ENCODE measurements at regions not wholly inside any gene's neighbourhood (a gene's known extent, or its start where the extent isn't known, plus 50 kb on each side); places are given as distances from the start of the nearest gene placed in this dataset.
"Not testable (repeated sequence)": the region's sequence is repeated elsewhere in the genome, so short reads cannot be mapped to it uniquely, and the experiment has no call there.

DNA sequence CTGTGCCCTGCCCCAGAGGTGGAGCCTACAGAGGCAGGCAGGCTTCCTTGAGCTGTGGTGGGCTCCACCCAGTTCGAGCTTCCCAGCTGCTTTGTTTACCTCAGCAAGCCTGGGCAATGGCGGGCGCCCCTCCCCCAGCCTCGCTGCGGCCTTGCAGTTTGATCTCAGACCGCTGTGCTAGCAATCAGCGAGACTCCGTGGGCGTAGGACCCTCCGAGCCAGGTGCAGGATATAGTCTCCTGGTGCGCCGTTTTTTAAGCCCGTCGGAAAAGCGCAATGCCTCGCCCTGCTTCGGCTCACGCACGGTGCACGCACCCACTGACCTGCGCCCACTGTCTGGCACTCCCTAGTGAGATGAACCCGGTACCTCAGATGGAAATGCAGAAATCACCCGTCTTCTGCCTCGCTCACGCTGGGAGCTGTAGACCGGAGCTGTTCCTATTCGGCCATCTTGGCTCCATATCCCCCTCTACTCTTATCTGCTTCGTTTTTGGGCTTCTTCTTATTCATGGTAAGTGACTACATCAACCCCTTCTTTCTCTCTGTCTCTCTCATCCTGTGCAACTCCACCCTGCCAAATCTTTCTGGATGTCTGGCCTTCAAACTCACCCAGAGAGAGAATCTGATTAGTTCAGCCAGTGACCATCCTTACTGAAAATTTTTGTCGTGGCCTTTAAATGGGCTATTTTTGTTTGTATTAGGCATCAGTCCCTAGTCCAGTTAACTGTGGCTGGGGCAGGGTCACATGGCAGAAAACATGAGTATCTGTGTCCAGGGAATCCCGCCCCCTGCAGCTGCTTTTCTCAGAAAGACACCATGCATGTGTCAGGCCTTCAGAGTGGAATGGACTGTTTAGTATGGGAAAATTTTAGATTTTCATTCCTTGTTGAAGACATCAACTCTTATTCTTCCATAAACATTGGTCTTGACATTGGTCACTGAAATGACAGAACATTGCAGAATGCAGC is 204.6 kb downstream of the TMEM167A start:
- H2BK15ac ChIP-seq (ENCODE audit: low read length); H3K27me3 ChIP-seq (replicated peaks in 1 of 4; ENCODE audit: control insufficient read depth in 3 of 4, extremely low read depth in 1 of 4, insufficient read depth in 3 of 4, low read length in 3 of 4); H4K20me1 ChIP-seq (replicated peaks in 1 of 2; ENCODE audit: control insufficient read depth in 1 of 2, insufficient read depth in 2 of 2, low read length in 2 of 2); H4K91ac ChIP-seq (replicated peaks; ENCODE audit: insufficient read length, low read length); DNase-seq (ENCODE audit: low read depth in 1 of 2, low spot score in 2 of 2); H3K23me2 ChIP-seq (ENCODE audit: low read depth, low read length); H3K36me3 ChIP-seq (ENCODE audit: control insufficient read depth in 2 of 4, insufficient read depth in 4 of 4, low read length in 3 of 4); H3K9me3 ChIP-seq (ENCODE audit: insufficient read depth in 2 of 2, low read depth in 1 of 2, low read length in 1 of 2); H4K8ac ChIP-seq (ENCODE audit: extremely low read depth, insufficient read depth, low read length); H3K27ac ChIP-seq (ENCODE audit: low read depth, low read length); H3K14ac ChIP-seq (ENCODE audit: insufficient read length); H3K4me1 ChIP-seq (replicated peaks in 1 of 4; ENCODE audit: control insufficient read depth in 3 of 4, insufficient read depth in 4 of 4, low read length in 3 of 4); H3K79me2 ChIP-seq (ENCODE audit: control insufficient read depth in 1 of 2, insufficient read depth in 2 of 2, low read length in 2 of 2); H3K23ac ChIP-seq (ENCODE audit: insufficient read length); H2BK120ac ChIP-seq (replicated peaks; ENCODE audit: low read depth, low read length); H3K79me1 ChIP-seq (ENCODE audit: low read depth, low read length); H4K5ac ChIP-seq (ENCODE audit: insufficient read length, low read depth, low read length); H3K9ac ChIP-seq (replicated peaks in 1 of 4; ENCODE audit: extremely low read depth in 1 of 4, low read depth in 3 of 4, low read length in 3 of 4); H3K56ac ChIP-seq (replicated peaks; ENCODE audit: insufficient read length, low read depth, low read length): not testable (repeated sequence)
- peak overlapping the region; percentile 5 to 47; a peak in 3 of 4 replicates for H3K4me2 ChIP-seq (ENCODE audit: insufficient read depth in 1 of 2, low read depth in 2 of 2, low read length in 2 of 2)
- WGBS, 2 experiments (ENCODE audit: extremely low coverage in 1 of 2, insufficient coverage in 1 of 2, insufficient read length in 1 of 2, insufficient replicate concordance in 2 of 2, low coverage in 1 of 2, low lambda C conversion rate in 2 of 2, missing lambda C conversion rate in 1 of 2), result 87% methylated on average over 24 of the region's 30 CpGs; no CpG with 5 or more reads in 1 of the 2 experiments
- H3K4me3 ChIP-seq (ENCODE audit: extremely low read depth in 1 of 4, insufficient read depth in 2 of 4, low read depth in 3 of 4, low read length in 4 of 4), result 0 out of 8 replicates have a peak overlapping the region, but pooled peaks of 1 of the 4 experiments have one; percentile 21
- POLR2A ChIA-PET (ENCODE audit: partially characterized antibody), result interaction anchor here (1.8 kb wide), 1 partner anchor 201 kb away, joined by 3 read pairs; no protein-coding TSS in a partner anchor
- CTCF ChIA-PET (ENCODE audit: partially characterized antibody), result interaction anchor here (1.4 kb wide), 1 partner anchor 561 kb away, joined by 3 read pairs; no protein-coding TSS in a partner anchor
- peak overlapping the region; percentile 61; the same call in 1 of the 2 replicates for H2BK12ac ChIP-seq (ENCODE audit: low read depth, low read length)
- H2AK5ac ChIP-seq (ENCODE audit: low read depth, low read length), result peak overlapping the region; percentile 54; the same call in 1 of the 2 replicates
- 0 out of 2 replicates have a peak overlapping the region, but pooled peaks have one; percentile 27 for H2BK20ac ChIP-seq (ENCODE audit: low read length)
- H3K4ac ChIP-seq (replicated peaks; ENCODE audit: insufficient read length, low read depth, low read length), result peak overlapping the region; percentile 10
- peak overlapping the region; percentile 78; the same call in 1 of the 2 replicates for H2AFZ ChIP-seq (ENCODE audit: low read length)
- 0 out of 2 replicates have a peak overlapping the region, but pooled peaks have one; percentile 17 for H2BK5ac ChIP-seq (ENCODE audit: low read depth, low read length)
- H3K18ac ChIP-seq (ENCODE audit: extremely low read depth, low read length), result peak overlapping the region; percentile 35; the same call in 1 of the 2 replicates
- peak; percentile 55 for FAIRE-seq

Measured in H1 (cell line).